HEK293T (cell line): ENCODE measurements at regions not wholly inside any gene's neighbourhood (a gene's known extent, or its start where the extent isn't known, plus 50 kb on each side); places are given as distances from the start of the nearest gene placed in this dataset.

Source experiments
- ARNT ChIP-seq: fragments of 450-650 bp; IDR thresholded peaks from 2 replicates; pipeline ENCODE4 v1.6.1; 2017; ENCODE audit warnings: mild to moderate bottlenecking
- BHLHE40 ChIP-seq: fragments of 450-650 bp; IDR thresholded peaks from 2 replicates; pipeline ENCODE4 v1.6.1; 2016; ENCODE audit warnings: mild to moderate bottlenecking, moderate library complexity, borderline replicate concordance
- ELF4 ChIP-seq: fragments of 450-650 bp; IDR thresholded peaks from 2 replicates; pipeline ENCODE4 v1.6.1; 2017; ENCODE audit warnings: antibody characterized with exemption
- FOXA1 ChIP-seq: fragments of 450-650 bp; IDR thresholded peaks from 2 replicates; pipeline ENCODE4 v1.6.1; 2016; ENCODE audit warnings: mild to moderate bottlenecking
- FOXK2 ChIP-seq: fragments of 450-650 bp; IDR thresholded peaks from 2 replicates; pipeline ENCODE4 v1.6.1; 2016; ENCODE audit warnings: mild to moderate bottlenecking
- HDGF ChIP-seq: fragments of 450-650 bp; IDR thresholded peaks from 2 replicates; pipeline ENCODE4 v1.6.1; 2017; ENCODE audit warnings: antibody characterized with exemption, borderline replicate concordance
- SP1 ChIP-seq: fragments of 450-650 bp; IDR thresholded peaks from 2 replicates; pipeline ENCODE4 v1.6.1; 2017
- SUZ12 ChIP-seq: fragments of 450-650 bp; IDR thresholded peaks from 2 replicates; pipeline ENCODE4 v1.6.1; 2016; ENCODE audit warnings: mild to moderate bottlenecking
- TARDBP ChIP-seq: fragments of 450-650 bp; IDR thresholded peaks from 2 replicates; pipeline ENCODE4 v1.6.1; 2016
- ZNF384 ChIP-seq: fragments of 450-650 bp; IDR thresholded peaks from 2 replicates; pipeline ENCODE4 v1.6.1; 2016

DNA sequence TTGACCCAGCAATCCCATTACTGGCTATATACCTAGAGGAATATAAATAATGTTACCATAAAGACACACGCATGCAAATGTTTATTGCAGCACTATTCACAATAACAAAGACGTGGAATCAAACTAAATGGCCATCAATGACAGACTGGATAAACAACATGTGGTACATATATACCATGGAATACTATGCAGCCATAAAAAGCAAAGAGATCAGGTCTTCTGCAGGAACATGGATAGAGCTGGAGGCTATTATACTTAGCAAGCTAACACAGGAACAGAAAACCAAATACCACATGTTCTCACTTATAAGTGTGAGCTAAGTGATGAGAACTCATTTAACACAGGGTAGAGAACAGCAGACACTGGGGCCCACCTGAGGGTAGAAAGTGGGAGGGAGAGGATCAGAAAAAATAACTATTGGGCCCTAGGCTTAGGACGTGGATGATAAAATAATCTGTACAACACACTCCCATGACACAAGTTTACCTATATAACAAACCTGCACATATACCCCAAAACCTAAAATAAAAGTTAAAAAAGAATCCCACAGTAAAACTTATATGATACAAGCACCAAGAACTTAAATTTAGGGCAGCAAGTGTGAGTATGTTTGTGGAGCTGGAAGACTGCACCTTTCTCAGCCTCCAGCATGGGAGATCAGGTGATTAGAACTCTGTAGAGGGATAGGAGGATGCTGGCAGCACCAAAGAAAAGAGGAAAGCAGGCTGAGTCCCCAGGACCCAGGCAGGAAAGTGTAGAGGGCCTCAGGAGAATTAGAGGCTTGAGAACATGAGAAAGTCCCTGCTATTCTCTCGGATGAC lies 320.8 kb upstream of the USP24 start:
- TF ChIP-seq BHLHE40 (no peak), SP1 (no peak), HDGF (no peak), FOXK2 (no peak), ELF4 (no peak), ZNF384 (no peak), FOXA1 (no peak), ARNT (no peak), TARDBP (no peak), SUZ12 (no peak)
